ENCODE measurements at regions not wholly inside any gene's neighbourhood (a gene's known extent, or its start where the extent isn't known, plus 50 kb on each side); places are given as distances from the start of the nearest gene placed in this dataset.
"Not testable (repeated sequence)": the region's sequence is repeated elsewhere in the genome, so short reads cannot be mapped to it uniquely, and the experiment has no call there.

- no peak overlapping the region for H3K27ac ChIP-seq (ENCODE audit: insufficient read depth in 1 of 2, low read depth in 1 of 2, low read length in 2 of 2, poor library complexity in 1 of 2, severe bottlenecking in 2 of 2)
- ChIA-PET CTCF (no interaction called here), POLR2A (no interaction called here)
- WGBS (ENCODE audit: insufficient coverage): 80% methylated on average over 1 of the region's 1 CpG
- no peaks in the 10 kb centered on the region for H3K9me3 ChIP-seq (ENCODE audit: control extremely low read depth in 1 of 5, control insufficient read depth in 4 of 5, insufficient read depth in 2 of 5, low read depth in 1 of 5, low read length in 4 of 5)
- H3K4me1 ChIP-seq (ENCODE audit: control extremely low read depth in 1 of 4, control insufficient read depth in 4 of 4, insufficient read depth in 4 of 4, low read length in 3 of 4): no peaks in the 10 kb centered on the region
- no peak for DNase-seq
- H3K4me3 ChIP-seq (ENCODE audit: control insufficient read depth in 1 of 7, extremely low read depth in 1 of 7, insufficient read depth in 4 of 7, low read depth in 2 of 7, low read length in 6 of 7): no peak overlapping the region
- H3K27me3 ChIP-seq (replicated peaks in 2 of 5; ENCODE audit: control insufficient read depth in 4 of 5, insufficient read depth in 5 of 5, low read length in 4 of 5): no peaks in the 10 kb centered on the region
- no peaks in the 10 kb centered on the region for H3K36me3 ChIP-seq (ENCODE audit: control insufficient read depth in 4 of 4, insufficient read depth in 4 of 4, low read length in 3 of 4)
Measured at GRCh38 chr4:149183638-149184037, 632.0 kb downstream of the IQCM start.

- no CpG with 5 or more reads among the region's 2 CpGs for WGBS (ENCODE audit: insufficient coverage)
Measured at GRCh38 chr4:149181459-149181858, 634.2 kb downstream of the IQCM start.

GRCh38 chr4:149176039-149176438 lies 639.6 kb downstream of the IQCM start:
- POLR2A ChIA-PET: no interaction called here
- Histone ChIP-seq H3K4me3 (ENCODE audit: control insufficient read depth in 1 of 7, extremely low read depth in 1 of 7, insufficient read depth in 4 of 7, low read depth in 2 of 7, low read length in 6 of 7) (no peak overlapping the region), H3K4me1 (ENCODE audit: control extremely low read depth in 1 of 4, control insufficient read depth in 4 of 4, insufficient read depth in 4 of 4, low read length in 3 of 4) (no peaks in the 10 kb centered on the region), H3K27ac (ENCODE audit: insufficient read depth in 1 of 2, low read depth in 1 of 2, low read length in 2 of 2, poor library complexity in 1 of 2, severe bottlenecking in 2 of 2) (no peak overlapping the region), H3K27me3 (replicated peaks in 2 of 5; ENCODE audit: control insufficient read depth in 4 of 5, insufficient read depth in 5 of 5, low read length in 4 of 5) (no peaks in the 10 kb centered on the region), H3K36me3 (ENCODE audit: control insufficient read depth in 4 of 4, insufficient read depth in 4 of 4, low read length in 3 of 4) (no peaks in the 10 kb centered on the region), H3K9me3 (ENCODE audit: control extremely low read depth in 1 of 5, control insufficient read depth in 4 of 5, insufficient read depth in 2 of 5, low read depth in 1 of 5, low read length in 4 of 5) (no peaks in the 10 kb centered on the region)
- 64% methylated on average over 3 of the region's 5 CpGs for WGBS (ENCODE audit: insufficient coverage)
- DNase-seq: no peak
- CTCF ChIA-PET: no interaction called here

More at GRCh38 chr4:149181459-149181858, 634.2 kb downstream of the IQCM start:
- DNase-seq; H3K36me3 ChIP-seq (ENCODE audit: control insufficient read depth in 4 of 4, insufficient read depth in 4 of 4, low read length in 3 of 4); POLR2A ChIA-PET; H3K4me3 ChIP-seq (ENCODE audit: control insufficient read depth in 1 of 7, extremely low read depth in 1 of 7, insufficient read depth in 4 of 7, low read depth in 2 of 7, low read length in 6 of 7); H3K9me3 ChIP-seq (ENCODE audit: control extremely low read depth in 1 of 5, control insufficient read depth in 4 of 5, insufficient read depth in 2 of 5, low read depth in 1 of 5, low read length in 4 of 5); H3K27ac ChIP-seq (ENCODE audit: insufficient read depth in 1 of 2, low read depth in 1 of 2, low read length in 2 of 2, poor library complexity in 1 of 2, severe bottlenecking in 2 of 2); H3K27me3 ChIP-seq (replicated peaks in 2 of 5; ENCODE audit: control insufficient read depth in 4 of 5, insufficient read depth in 5 of 5, low read length in 4 of 5); H3K4me1 ChIP-seq (ENCODE audit: control extremely low read depth in 1 of 4, control insufficient read depth in 4 of 4, insufficient read depth in 4 of 4, low read length in 3 of 4); CTCF ChIA-PET: not testable (repeated sequence)

GRCh38 chr4:149175549-149175948 lies 640.1 kb downstream of the IQCM start:
- no peak for DNase-seq
- no peak overlapping the region for H3K27ac ChIP-seq (ENCODE audit: insufficient read depth in 1 of 2, low read depth in 1 of 2, low read length in 2 of 2, poor library complexity in 1 of 2, severe bottlenecking in 2 of 2)
- H3K36me3 ChIP-seq (ENCODE audit: control insufficient read depth in 4 of 4, insufficient read depth in 4 of 4, low read length in 3 of 4): no peaks in the 10 kb centered on the region
- WGBS (ENCODE audit: insufficient coverage): 78% methylated on average over 5 of the region's 5 CpGs
- no peaks in the 10 kb centered on the region for H3K4me1 ChIP-seq (ENCODE audit: control extremely low read depth in 1 of 4, control insufficient read depth in 4 of 4, insufficient read depth in 4 of 4, low read length in 3 of 4)
- no peak overlapping the region for H3K4me3 ChIP-seq (ENCODE audit: control insufficient read depth in 1 of 7, extremely low read depth in 1 of 7, insufficient read depth in 4 of 7, low read depth in 2 of 7, low read length in 6 of 7)
- H3K9me3 ChIP-seq (ENCODE audit: control extremely low read depth in 1 of 5, control insufficient read depth in 4 of 5, insufficient read depth in 2 of 5, low read depth in 1 of 5, low read length in 4 of 5): no peaks in the 10 kb centered on the region
- H3K27me3 ChIP-seq (replicated peaks in 2 of 5; ENCODE audit: control insufficient read depth in 4 of 5, insufficient read depth in 5 of 5, low read length in 4 of 5): no peaks in the 10 kb centered on the region
- POLR2A ChIA-PET: no interaction called here
- CTCF ChIA-PET: no interaction called here

- 100% methylated on average over 1 of the region's 6 CpGs for WGBS (ENCODE audit: insufficient coverage)
- DNase-seq: no peak
- POLR2A ChIA-PET: no interaction called here
- CTCF ChIA-PET: no interaction called here
- H3K27ac ChIP-seq (ENCODE audit: insufficient read depth in 1 of 2, low read depth in 1 of 2, low read length in 2 of 2, poor library complexity in 1 of 2, severe bottlenecking in 2 of 2): no peak overlapping the region
- H3K4me3 ChIP-seq (ENCODE audit: control insufficient read depth in 1 of 7, extremely low read depth in 1 of 7, insufficient read depth in 4 of 7, low read depth in 2 of 7, low read length in 6 of 7): no peak overlapping the region
- no peaks in the 10 kb centered on the region for H3K36me3 ChIP-seq (ENCODE audit: control insufficient read depth in 4 of 4, insufficient read depth in 4 of 4, low read length in 3 of 4)
- no peaks in the 10 kb centered on the region for H3K4me1 ChIP-seq (ENCODE audit: control extremely low read depth in 1 of 4, control insufficient read depth in 4 of 4, insufficient read depth in 4 of 4, low read length in 3 of 4)
- no peaks in the 10 kb centered on the region for H3K9me3 ChIP-seq (ENCODE audit: control extremely low read depth in 1 of 5, control insufficient read depth in 4 of 5, insufficient read depth in 2 of 5, low read depth in 1 of 5, low read length in 4 of 5)
- H3K27me3 ChIP-seq (replicated peaks in 2 of 5; ENCODE audit: control insufficient read depth in 4 of 5, insufficient read depth in 5 of 5, low read length in 4 of 5): no peaks in the 10 kb centered on the region
Measured at GRCh38 chr4:149173241-149174013, 642.2 kb downstream of the IQCM start.

GRCh38 chr4:149168645-149169044 lies 647.0 kb downstream of the IQCM start:
- no peak overlapping the region for H3K27ac ChIP-seq (ENCODE audit: insufficient read depth in 1 of 2, low read depth in 1 of 2, low read length in 2 of 2, poor library complexity in 1 of 2, severe bottlenecking in 2 of 2)
- no CpG with 5 or more reads among the region's 2 CpGs for WGBS (ENCODE audit: insufficient coverage)
- H3K9me3 ChIP-seq (ENCODE audit: control extremely low read depth in 1 of 5, control insufficient read depth in 4 of 5, insufficient read depth in 2 of 5, low read depth in 1 of 5, low read length in 4 of 5): no peaks in the 10 kb centered on the region
- H3K4me1 ChIP-seq (ENCODE audit: control extremely low read depth in 1 of 4, control insufficient read depth in 4 of 4, insufficient read depth in 4 of 4, low read length in 3 of 4): no peaks in the 10 kb centered on the region
- H3K36me3 ChIP-seq (ENCODE audit: control insufficient read depth in 4 of 4, insufficient read depth in 4 of 4, low read length in 3 of 4): no peaks in the 10 kb centered on the region
- ChIA-PET CTCF (no interaction called here), POLR2A (no interaction called here)
- no peak overlapping the region for H3K4me3 ChIP-seq (ENCODE audit: control insufficient read depth in 1 of 7, extremely low read depth in 1 of 7, insufficient read depth in 4 of 7, low read depth in 2 of 7, low read length in 6 of 7)
- no peaks in the 10 kb centered on the region for H3K27me3 ChIP-seq (replicated peaks in 2 of 5; ENCODE audit: control insufficient read depth in 4 of 5, insufficient read depth in 5 of 5, low read length in 4 of 5)
- DNase-seq: no peak

GRCh38 chr4:149166876-149167275 lies 648.8 kb downstream of the IQCM start:
- POLR2A ChIA-PET: no interaction called here
- CTCF ChIA-PET: no interaction called here

More at GRCh38 chr4:149166876-149167275, 648.8 kb downstream of the IQCM start:
- Histone ChIP-seq H3K27me3 (replicated peaks in 2 of 5; ENCODE audit: control insufficient read depth in 4 of 5, insufficient read depth in 5 of 5, low read length in 4 of 5) (no peaks in the 10 kb centered on the region), H3K27ac (ENCODE audit: insufficient read depth in 1 of 2, low read depth in 1 of 2, low read length in 2 of 2, poor library complexity in 1 of 2, severe bottlenecking in 2 of 2) (no peak overlapping the region), H3K9me3 (ENCODE audit: control extremely low read depth in 1 of 5, control insufficient read depth in 4 of 5, insufficient read depth in 2 of 5, low read depth in 1 of 5, low read length in 4 of 5) (no peaks in the 10 kb centered on the region), H3K4me1 (ENCODE audit: control extremely low read depth in 1 of 4, control insufficient read depth in 4 of 4, insufficient read depth in 4 of 4, low read length in 3 of 4) (no peaks in the 10 kb centered on the region), H3K36me3 (ENCODE audit: control insufficient read depth in 4 of 4, insufficient read depth in 4 of 4, low read length in 3 of 4) (no peaks in the 10 kb centered on the region), H3K4me3 (ENCODE audit: control insufficient read depth in 1 of 7, extremely low read depth in 1 of 7, insufficient read depth in 4 of 7, low read depth in 2 of 7, low read length in 6 of 7) (no peak overlapping the region)
- no CpG with 5 or more reads among the region's 2 CpGs for WGBS (ENCODE audit: insufficient coverage)
- DNase-seq: no peak
